ENCODE measurements at regions not wholly inside any gene's neighbourhood (a gene's known extent, or its start where the extent isn't known, plus 50 kb on each side); places are given as distances from the start of the nearest gene placed in this dataset.
A peak's percentile ranks its signal among the peaks of the same experiment; 100 is the strongest.

DNA sequence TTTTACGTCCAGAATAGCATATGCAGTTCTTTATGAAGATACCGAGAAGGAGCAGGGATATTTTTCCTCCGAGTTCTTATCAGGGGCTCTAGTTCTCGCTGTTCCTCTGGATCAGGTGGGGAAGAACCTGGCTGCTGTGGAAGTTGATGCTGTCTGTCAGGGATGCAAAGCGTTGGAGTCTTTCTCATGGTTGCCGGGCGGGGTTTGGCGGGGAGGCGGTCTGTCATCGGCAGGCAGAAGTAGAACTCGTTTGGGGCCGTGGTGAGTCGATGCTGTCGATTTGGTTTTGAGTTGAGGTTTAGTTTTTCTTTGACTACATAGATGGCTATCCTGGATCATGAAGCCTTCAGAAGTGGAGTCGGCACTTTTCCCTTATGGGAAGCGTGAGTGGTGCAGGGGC is 691.2 kb downstream of the QKI start:
- TF ChIP-seq, protein P1, sequence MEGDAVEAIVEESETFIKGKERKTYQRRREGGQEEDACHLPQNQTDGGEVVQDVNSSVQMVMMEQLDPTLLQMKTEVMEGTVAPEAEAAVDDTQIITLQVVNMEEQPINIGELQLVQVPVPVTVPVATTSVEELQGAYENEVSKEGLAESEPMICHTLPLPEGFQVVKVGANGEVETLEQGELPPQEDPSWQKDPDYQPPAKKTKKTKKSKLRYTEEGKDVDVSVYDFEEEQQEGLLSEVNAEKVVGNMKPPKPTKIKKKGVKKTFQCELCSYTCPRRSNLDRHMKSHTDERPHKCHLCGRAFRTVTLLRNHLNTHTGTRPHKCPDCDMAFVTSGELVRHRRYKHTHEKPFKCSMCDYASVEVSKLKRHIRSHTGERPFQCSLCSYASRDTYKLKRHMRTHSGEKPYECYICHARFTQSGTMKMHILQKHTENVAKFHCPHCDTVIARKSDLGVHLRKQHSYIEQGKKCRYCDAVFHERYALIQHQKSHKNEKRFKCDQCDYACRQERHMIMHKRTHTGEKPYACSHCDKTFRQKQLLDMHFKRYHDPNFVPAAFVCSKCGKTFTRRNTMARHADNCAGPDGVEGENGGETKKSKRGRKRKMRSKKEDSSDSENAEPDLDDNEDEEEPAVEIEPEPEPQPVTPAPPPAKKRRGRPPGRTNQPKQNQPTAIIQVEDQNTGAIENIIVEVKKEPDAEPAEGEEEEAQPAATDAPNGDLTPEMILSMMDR (IDR thresholded peaks at IDR 0.05) = no peak
- Mint-ChIP-seq H3K9me3 (ENCODE audit: low read depth) (no peaks in the 10 kb centered on the region), H3K36me3 (ENCODE audit: low read depth) (no peaks in the 10 kb centered on the region), H3K4me1 (ENCODE audit: low read depth) (peaks cover 23% of the 10 kb centered on the region), H3K27ac (ENCODE audit: unreplicated experiment) (no peak overlapping the region), H3K27me3 (ENCODE audit: low read depth) (no peaks in the 10 kb centered on the region), H3K4me3 (ENCODE audit: unreplicated experiment) (no peak overlapping the region)
- no peak for DNase-seq (ENCODE audit: low spot score)

DNA sequence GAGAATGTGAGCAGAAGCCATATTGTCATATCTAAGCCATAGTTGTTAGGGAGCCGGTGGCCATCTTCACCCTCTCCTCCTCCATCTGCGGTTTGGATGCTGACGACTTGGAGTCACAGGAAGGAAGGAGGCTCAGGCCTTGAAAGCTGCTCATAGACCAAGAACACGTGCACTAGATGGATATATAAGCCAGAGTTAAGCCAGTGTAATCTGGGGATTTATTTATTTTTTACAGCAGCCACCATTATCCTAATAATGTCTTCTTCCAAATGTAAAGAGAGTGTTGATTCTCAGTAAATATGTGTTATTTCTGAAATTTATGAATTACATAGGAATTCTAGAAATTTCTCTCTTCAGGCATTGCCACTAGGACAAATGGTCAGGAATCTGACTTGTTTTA is 689.9 kb downstream of the QKI start:
- TF ChIP-seq, protein P1 (IDR thresholded peaks at IDR 0.05) = no peak
- H3K4me1 Mint-ChIP-seq (ENCODE audit: low read depth) = peaks cover 27% of the 10 kb centered on the region
- no peaks in the 10 kb centered on the region for H3K27me3 Mint-ChIP-seq (ENCODE audit: low read depth)
- H3K4me3 Mint-ChIP-seq (ENCODE audit: unreplicated experiment) = no peak overlapping the region
- no peaks in the 10 kb centered on the region for H3K9me3 Mint-ChIP-seq (ENCODE audit: low read depth)
- no peak for DNase-seq (ENCODE audit: low spot score)
- H3K27ac Mint-ChIP-seq (ENCODE audit: unreplicated experiment) = no peak overlapping the region
- H3K36me3 Mint-ChIP-seq (ENCODE audit: low read depth) = no peaks in the 10 kb centered on the region

DNA sequence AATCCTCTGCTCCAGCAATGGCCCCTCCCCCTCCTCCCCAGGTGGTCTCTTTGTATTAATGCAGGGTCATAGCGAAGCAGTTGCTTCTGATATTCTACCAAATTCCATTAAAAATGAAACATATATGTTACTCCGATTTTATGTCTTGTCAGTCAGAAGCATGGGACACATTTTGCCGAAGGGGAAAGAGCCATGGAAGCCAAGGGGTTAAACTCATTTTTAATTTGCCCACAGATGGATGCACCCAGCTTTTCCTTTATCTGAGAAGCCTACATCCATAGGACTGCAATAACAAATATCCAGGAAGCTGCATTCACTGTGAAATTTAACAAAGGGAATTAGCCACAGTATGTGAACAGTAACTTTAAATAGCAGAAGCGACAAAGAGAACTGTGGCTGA is 688.2 kb downstream of the QKI start:
- no peak overlapping the region for H3K27ac Mint-ChIP-seq (ENCODE audit: unreplicated experiment)
- no peaks in the 10 kb centered on the region for H3K36me3 Mint-ChIP-seq (ENCODE audit: low read depth)
- H3K9me3 Mint-ChIP-seq (ENCODE audit: low read depth) = no peaks in the 10 kb centered on the region
- no peaks in the 10 kb centered on the region for H3K27me3 Mint-ChIP-seq (ENCODE audit: low read depth)
- H3K4me3 Mint-ChIP-seq (ENCODE audit: unreplicated experiment) = no peak overlapping the region
- TF ChIP-seq, protein P1 (IDR thresholded peaks at IDR 0.05) = no peak
- no peak for DNase-seq (ENCODE audit: low spot score)
- peaks cover 29% of the 10 kb centered on the region for H3K4me1 Mint-ChIP-seq (ENCODE audit: low read depth)

DNA sequence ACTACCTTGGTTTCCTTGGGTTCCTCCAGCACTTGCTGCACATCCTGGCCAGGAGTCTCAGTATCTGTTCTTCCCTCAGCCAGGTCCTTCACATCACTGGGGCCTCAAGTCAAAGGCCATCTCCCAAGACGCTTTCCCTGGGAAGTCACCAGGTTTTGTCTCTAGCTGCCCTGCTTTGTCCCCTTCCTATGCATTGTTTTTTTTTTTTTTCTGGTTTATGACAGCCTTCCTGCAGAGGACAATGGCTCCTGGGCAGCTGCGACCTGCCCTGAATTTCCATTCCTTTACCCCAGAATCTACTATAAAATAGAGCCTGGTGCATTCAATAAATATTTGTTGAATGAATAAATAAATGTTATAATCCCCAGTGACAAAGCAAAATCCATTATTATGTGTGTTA is 687.3 kb downstream of the QKI start:
- H3K27me3 Mint-ChIP-seq (ENCODE audit: low read depth) = no peaks in the 10 kb centered on the region
- H3K4me3 Mint-ChIP-seq (ENCODE audit: unreplicated experiment) = no peak overlapping the region
- no peak overlapping the region for H3K27ac Mint-ChIP-seq (ENCODE audit: unreplicated experiment)
- H3K4me1 Mint-ChIP-seq (ENCODE audit: low read depth) = peaks cover 27% of the 10 kb centered on the region
- no peak for DNase-seq (ENCODE audit: low spot score)
- H3K36me3 Mint-ChIP-seq (ENCODE audit: low read depth) = no peaks in the 10 kb centered on the region
- H3K9me3 Mint-ChIP-seq (ENCODE audit: low read depth) = no peaks in the 10 kb centered on the region
- TF ChIP-seq, protein P1 (IDR thresholded peaks at IDR 0.05) = no peak

DNA sequence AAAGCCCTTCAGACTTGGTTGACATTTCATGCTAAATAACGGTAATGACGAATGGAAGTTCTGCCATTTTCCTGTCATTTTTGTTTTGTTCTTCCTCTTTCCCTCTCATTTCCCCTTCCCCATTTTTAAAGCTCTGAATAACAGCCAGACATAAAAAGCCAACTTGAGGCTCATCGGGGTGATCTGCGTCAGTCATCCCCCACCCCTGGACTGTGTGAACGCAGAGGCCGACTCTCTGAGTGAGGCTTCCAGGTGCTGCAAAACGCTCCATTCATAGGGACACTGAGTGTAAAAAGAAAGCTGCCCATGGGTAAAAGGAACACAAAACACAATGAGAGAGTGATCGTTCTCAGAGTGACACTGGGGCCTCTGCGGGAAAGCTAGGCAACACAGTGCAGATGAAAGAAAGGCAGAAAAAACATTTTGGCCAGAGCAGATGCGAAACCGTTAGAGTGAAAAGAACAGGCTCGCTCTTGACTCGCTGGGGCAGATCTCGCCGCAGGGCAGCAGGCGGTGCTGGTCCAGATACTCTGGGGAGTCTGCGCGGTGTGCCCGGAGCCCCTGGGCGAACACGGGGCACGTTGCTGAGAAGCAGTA is 684.8 kb downstream of the QKI start:
- Mint-ChIP-seq H3K4me1 (ENCODE audit: low read depth) (peaks cover 27% of the 10 kb centered on the region), H3K4me3 (ENCODE audit: unreplicated experiment) (peak overlapping the region; percentile 41), H3K36me3 (ENCODE audit: low read depth) (no peaks in the 10 kb centered on the region), H3K27ac (ENCODE audit: unreplicated experiment) (no peak overlapping the region), H3K27me3 (ENCODE audit: low read depth) (no peaks in the 10 kb centered on the region), H3K9me3 (ENCODE audit: low read depth) (no peaks in the 10 kb centered on the region)
- TF ChIP-seq, protein P1 (IDR thresholded peaks at IDR 0.05) = peak; percentile 18
- no peak for DNase-seq (ENCODE audit: low spot score)
